Daoy (cell line): ENCODE measurements at regions not wholly inside any gene's neighbourhood (a gene's known extent, or its start where the extent isn't known, plus 50 kb on each side); places are given as distances from the start of the nearest gene placed in this dataset.

Experiments used
- DNase-seq: peaks from one replicate; pipeline ENCODE4 v3.0.0-alpha.2; 2015; ENCODE audit warnings: low read depth

DNA sequence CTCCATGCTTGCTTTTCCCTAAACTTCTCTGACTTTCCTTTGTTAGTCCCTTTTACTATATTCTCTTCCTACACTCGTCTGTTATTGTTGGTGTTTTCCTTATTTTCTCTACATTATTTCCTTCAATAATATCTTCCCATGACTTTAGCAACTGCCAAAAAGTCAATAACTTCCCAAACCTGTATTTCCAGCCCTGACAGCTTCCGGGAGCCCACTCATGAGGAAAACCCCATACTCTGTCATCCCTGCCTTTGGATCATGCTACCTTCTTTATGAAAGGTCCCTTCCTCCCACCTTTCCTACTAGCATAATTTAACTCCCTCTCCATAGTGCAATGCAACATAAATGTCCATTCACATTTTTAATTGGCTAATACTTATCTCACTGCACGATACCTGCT, 144.0 kb upstream of the CDH6 start:
- DNase-seq, result no peak

DNA sequence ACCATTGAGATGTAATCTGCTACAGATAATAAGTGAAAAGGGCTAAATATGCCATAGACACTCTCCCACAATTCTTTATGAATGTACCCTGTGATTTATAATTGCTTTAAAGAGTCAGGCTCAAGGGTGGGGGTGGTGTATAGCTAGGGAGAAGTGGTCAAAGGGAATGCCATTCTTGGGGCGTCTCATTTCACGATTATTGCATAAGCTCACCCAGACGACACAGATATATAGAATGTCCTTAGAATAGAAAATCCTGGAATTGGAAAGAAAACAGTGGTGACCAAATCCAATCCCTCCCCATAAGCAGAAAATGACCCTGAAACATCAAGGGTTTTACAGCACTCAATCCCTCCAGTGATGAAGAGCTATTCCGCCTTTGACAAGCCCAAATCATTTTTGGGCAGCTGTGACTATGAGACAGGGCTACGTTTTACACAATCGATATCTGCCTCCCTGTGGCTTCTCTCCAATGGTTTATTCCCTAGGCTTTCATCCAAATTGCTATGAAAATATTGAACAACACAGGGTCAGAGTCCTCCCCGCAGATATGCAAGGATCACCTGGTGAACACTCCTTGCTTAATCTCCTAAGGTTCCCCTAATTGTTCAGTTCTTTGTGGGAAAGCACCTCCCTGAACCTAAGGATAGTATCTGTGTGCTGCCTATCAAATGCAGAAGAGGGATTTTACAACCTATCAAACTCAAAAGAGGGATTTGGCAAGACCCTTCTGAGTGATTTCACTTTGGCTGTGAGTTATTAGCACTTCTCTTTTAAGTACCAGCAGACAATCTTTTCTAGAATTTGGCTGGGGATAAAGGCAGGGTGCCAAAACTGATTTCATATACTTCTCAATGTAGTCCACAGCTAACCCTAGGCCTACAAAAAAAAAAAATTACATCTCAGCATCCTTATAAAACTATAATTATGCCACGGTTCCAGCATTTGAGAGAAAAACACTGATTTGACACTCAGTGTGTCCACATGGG, 144.9 kb upstream of the CDH6 start:
- DNase-seq, result no peak

DNA sequence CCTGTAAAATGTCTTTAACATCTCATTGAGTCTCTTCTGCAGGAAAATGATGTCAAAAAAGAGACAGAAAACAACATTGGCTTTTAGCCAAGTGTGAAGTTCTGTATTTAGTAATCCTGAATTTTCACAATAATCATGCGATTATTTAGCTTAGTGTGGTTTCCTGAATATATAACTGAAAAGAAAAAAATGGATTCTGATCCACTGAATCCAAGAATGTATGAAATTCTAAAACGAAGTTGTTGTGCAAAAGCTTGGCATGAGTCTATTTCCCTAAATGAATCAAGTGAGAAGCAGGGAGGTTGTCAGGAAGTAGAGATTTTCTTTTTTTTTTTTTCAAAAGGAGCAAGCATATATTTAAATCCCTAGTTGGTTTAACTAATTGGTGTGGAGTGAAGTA, 145.9 kb upstream of the CDH6 start:
- no peak for DNase-seq

DNA sequence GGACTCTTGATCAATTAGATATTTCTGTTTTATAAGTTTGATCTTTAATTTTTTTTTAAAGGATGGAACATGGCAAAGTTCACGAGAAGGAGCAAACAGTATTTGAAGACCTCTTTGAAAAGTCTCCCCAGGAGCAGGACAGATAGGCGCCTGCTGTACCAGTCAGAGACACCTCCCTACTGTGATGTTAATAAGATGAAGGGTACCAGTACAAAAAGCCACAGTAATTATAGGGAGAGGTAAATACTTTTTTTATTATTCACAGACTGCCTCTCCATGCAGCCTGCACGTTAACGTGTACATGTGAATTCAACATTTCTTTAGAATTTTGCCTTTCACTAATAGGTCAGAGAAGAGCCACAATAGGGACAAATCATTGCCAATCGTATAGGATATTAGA, 146.5 kb upstream of the CDH6 start:
- DNase-seq, result no peak

DNA sequence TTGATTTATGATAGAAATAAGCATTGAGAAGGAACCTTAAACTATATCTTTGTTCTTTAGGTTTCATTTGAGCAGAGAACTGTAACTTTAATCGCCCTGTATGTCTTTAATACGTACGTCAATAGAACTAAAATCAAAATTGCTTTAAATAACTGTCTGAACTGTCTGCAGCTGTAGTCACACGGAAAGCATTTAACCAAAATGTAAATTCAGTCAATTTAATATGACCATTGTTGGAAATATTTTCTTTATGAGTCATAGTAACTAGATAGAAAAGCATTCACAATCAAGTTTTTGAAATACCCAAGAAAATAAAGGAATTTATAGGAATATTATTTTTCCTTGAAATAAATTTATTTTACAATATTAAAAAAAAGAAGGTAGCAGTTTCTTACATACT, 157.1 kb upstream of the CDH6 start:
- no peak for DNase-seq

DNA sequence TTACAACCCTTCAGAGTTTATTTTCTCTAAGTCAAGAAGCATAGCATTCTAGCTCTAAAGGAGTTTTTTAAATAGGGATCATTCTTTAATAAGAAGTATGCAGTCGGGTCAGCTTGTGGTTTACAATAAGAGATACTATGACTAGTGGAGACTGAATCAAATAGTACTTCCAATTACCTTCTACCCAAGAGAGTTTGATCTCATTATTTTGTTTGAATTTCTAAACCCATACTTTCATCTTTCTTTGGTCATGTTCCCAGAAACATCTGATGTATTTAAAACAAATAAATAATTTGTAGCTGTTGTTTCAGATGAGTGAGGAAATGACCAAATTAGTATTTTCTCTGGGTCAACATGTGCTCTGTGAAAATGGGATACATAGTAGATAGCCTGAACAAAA, 160.2 kb upstream of the CDH6 start:
- DNase-seq, result no peak

DNA sequence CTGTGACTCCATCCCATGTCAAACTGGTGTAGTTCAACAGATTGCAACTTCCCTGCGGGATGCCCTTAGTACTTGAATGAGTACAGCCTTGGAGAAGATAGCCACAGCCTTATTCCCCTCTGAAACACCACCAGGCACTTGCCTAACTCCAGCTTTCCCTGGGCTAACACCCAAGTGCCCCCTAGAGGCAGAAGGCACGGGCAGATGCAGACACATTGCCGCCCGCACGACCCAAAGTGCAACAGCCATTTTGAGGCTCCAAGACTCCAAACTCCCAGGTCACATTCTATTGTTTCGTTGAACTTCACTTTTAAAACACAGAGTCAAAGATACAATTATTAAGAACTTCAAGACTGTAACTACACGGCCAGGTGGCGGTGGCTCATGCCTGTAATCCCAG, 163.6 kb upstream of the CDH6 start:
- no peak for DNase-seq

DNA sequence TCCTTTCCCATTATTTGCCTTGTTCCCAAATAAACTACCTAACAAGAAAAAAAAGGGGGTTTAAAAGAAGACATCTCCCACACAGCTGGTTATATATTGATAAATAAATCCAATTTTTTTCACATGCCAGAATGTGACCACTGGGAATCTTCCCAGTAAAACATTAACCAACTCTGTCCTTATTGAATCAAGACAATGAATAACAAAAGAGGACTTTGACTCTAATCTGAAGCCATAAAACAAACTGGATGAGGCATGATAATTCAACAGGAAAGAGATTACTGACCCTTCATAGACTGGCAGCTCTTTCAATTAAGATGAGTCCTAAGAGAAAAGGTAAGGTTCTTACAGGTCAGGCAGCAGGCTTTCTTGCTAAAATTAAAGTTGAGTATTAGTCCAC, 165.8 kb upstream of the CDH6 start:
- no peak for DNase-seq

DNA sequence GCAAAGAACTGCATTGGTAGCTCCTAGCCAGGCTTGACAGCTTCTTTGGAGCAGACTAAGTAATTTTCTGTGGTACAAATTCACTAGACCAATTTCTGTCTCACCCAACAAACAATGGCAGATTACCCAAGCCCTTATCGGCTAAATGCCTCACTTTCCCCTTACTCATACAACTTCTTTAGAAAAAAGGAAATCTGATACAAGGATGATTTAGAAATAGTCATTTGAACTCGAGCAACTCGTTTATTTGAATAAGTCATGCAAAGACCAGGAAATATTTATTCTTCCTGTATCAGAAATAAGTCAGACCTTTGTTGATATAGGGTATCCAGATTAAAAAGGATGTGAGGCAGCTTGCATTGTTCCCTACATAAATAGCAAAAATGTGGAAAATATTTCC, 170.4 kb upstream of the CDH6 start:
- DNase-seq, result no peak

DNA sequence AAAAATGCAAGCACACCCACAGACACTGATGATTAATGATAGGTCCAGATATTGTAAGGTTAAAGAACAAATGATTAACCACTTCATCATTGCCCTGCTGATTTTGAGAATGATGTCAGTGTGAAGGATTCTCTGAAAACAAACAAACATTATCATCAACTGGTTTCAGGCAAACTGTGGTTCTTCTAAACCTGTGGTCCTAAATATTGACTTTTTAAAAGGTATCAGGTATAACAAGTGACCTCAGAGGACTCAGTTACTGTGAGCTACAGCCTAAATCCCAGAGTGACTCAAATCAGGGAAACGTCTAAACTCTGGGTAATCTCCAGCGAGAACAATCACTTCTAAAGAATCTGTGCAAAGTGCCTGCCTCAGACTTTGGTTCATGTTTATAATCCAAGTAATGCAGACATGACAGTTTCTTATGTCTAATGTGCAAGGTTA, 172.3 kb upstream of the CDH6 start:
- DNase-seq, result no peak

DNA sequence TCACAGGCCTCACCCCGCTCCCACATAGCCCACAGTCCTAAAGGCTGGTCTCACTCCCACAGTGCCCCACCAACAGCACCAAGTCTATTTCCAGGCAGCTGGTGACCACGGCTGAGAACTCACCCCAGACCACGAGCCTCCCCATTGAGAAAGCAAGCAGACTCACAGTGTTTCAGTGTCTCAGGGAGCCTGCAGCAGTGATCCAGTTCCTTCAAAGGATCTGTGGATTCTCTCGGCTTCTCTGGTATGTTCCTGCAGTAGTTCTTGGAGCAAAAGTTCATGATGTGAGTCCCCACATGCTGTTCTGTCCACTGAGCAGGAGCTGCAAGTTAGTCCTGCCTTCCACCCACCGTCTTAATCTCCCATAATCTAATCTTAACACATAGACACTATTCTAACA, 185.3 kb upstream of the CDH6 start:
- DNase-seq, result no peak

DNA sequence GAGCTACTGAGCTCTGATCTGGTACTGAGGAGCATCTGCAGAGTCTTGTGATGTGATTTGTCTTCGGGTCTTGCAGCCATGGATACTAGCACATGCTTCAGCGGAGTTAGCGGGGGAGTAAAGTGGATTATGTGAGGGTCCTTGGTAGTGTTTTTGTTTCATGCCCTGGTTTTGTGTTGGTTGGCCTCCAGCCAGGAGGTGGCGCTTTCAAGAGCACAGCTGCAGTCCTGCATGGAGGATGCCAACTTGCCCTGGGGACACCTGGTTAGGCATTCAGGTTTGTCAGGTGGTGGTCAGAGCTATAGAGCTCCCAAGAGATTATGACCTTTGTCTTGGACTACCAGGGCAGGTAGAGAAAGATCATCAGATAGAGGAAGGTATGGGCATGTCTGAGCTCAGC, 185.8 kb upstream of the CDH6 start:
- no peak for DNase-seq

DNA sequence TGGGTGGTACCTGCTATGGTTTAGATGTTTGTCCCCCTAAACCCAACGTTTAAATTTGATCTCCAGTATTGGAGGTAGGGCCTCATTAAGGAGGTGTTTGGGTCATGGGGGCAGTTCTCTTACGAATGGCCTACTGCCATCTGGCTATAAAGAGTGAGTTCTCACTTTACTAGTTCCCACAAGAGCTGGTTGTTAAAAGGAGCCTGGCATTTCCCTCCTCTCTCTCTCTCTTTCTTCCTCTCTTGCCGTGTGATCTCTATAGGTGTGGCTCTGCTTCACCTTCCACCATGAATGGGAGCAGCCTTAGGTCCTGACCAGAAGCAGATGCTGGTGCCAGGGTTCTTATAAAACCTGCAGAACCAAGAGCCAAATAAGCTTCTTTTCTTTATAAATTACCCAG, 193.2 kb upstream of the CDH6 start:
- no peak for DNase-seq

DNA sequence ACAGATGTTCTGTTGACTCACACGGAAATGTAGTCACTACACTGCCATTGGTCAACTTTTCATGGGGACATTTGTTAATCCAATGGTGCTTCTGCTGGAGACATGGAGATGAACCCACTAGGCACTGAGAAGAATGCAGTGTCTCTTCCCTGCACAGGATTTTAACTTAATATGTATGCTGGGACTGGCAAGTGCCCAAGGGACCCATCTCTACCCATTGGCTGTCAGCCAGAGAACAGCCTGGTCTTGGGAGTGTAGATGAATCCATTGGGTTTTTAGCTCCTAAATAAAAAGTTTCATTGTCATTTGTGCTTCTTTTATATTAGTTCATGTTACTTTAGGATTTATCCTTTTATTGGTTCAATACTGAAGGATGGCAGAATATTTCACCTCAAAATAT, 195.8 kb upstream of the CDH6 start:
- DNase-seq, result no peak

DNA sequence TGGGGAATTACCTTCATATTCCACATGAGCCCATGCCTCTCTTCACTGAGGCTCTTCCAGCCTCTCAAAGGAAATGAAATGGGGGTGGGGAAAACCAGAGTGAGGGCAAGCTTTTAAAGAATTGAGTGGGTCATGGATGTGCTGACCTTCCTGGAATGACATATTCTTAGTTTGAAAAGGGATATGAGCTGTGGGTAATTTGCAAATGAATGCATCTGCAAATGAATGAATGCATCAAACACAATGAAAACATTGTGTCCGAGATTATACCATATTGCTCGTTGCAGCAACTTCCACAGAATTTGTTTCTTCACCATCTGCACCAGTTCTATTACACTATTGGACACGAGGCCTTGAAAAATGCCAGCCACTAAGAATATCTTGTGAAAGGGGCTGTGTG, 198.6 kb upstream of the CDH6 start:
- no peak for DNase-seq

DNA sequence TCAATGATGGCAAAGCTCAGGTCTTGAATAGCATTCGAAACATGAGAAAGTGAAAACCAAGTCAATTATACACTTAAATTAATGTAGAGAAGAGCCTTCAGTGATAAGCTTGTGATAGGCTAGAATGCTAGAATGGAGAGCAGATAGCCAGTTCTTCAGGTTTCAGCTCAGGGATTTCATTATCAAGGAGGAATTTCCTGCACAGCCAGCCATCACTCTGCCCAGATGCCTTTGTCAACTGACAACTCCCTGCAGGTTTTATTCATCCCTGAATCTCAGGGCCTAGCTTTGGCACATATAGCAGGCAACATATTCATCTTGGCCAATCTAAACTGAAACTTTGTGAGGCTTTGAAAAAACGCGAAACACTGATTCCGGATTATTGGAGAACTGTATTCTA, 199.3 kb upstream of the CDH6 start:
- no peak for DNase-seq

DNA sequence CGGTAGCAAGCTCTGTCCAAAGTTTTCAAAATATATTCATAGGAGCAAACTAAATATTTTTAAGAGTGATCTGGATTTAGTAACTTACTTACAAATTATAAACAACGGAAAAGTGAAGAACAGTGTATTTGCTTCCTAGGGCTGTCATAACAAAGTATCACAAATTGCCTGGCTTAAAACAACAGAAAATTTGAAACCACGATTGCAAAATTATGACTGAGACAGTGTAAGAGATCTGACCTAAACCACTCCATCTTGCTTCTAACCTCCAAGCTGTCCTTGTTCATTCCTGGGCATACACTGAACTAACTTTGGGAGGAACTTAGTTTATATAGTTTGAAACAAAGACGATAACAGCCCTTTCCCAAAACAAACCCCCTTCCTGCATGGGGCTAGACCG, 202.0 kb upstream of the CDH6 start:
- no peak for DNase-seq

DNA sequence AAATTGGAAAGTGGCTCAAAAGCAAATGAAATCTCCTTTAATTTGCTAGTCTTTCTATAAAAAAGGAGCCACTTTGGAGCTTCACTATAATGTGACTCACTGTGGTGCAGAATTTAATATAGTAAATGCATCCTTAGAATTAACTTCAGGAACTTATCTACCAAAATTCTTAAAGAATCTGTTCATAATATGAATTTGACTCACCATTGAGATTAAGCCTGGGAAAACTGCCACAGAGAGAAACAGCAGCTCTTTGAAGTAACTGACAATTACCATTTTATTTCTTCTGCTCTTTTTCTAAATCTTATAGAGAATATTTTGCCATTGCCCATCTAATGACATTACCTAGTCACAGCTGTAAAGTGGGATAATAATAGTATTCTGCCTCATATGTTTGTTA, 211.9 kb upstream of the CDH6 start:
- DNase-seq, result no peak

DNA sequence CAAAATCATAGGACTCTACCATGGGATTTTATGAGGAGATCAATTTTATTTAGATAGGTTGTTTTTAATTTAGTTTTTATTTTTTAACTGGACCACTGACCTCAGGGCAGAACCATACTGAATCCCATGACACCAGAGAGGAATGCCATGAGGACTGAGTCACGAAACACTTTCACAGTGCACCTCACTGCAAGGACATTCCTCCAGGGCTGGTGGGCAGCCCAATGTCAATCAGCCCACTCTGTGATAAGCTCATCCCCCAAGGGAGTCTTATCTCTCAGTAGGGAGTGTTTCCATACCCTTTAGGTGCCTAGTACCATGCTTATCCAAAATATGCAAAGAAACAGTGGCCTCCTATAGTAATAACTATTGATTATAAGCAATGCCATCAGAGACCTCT, 224.5 kb upstream of the CDH6 start:
- DNase-seq, result no peak

DNA sequence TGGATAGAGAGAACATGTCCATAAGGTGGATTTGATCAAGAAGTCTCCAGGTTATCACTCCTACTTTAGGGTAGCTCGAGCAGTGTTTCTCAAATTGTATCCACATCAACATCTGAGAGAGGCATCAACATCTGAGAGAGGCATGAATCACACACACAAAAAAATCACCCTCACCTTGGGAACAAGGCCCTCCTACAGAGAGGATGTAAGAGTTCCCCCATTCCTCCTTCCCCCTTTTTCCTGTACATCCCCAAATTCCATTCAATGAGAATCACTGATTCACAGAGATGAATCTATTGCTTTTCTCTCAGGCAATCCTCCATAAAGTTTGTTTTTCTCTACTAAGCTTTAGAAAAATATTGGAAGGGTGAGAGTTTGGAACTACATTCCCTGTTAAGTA, 233.4 kb upstream of the CDH6 start:
- no peak for DNase-seq

DNA sequence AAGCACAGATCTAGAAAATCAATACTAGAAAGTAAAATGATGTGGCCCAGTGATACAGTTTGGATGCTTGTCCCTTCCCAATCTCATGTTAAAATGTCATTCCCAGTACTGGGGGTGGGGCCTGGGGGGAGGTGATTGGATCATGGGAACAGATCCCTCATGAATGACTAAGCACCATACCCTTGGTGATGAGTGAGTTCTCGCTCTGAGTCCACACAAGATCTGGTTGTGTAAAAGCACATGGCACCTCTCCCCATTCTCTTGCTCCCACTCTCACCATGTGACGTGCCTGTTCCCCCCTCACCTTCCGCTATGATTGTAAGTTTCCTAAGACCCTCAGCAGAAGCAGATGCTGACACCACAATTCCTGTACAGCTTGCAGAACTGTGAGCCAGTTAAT, 234.2 kb upstream of the CDH6 start:
- no peak for DNase-seq

DNA sequence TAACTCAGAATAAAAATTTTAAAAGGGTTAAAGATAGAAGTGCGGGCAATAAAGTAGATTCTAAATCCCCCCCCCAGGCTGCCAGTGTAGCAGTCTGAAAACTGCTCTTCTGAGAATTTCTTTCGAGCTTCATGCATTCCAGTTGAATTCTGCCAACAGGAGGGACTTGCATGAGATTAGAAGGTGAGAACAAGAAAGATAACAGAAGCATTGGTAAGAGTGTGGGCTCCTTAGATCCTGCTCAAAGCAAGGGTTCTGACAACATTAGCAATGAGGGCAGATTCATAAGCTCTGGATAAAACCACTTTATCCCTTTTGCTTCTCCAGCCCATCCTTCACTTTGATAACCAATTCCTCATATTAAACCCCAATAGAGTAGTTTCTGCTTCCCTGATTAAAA, 235.9 kb upstream of the CDH6 start:
- no peak for DNase-seq

DNA sequence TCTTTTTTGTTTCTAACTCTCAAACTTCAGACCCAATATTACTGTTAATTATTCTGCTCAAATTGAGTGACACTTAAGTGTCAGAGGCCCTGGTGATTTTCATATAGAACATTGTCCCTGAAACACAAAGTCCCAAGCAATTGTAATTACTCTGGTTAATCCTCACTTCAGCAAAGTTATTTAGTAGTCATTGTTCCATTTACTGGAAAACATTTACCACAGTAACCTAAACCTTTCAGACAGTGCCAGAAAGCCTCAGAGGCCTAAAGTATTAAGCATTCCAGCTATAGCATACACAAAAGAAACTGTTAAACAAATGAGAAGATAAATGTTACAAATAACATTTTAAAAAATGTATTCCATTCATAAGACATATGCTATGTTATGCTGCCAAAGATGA, 237.2 kb upstream of the CDH6 start:
- DNase-seq, result no peak

DNA sequence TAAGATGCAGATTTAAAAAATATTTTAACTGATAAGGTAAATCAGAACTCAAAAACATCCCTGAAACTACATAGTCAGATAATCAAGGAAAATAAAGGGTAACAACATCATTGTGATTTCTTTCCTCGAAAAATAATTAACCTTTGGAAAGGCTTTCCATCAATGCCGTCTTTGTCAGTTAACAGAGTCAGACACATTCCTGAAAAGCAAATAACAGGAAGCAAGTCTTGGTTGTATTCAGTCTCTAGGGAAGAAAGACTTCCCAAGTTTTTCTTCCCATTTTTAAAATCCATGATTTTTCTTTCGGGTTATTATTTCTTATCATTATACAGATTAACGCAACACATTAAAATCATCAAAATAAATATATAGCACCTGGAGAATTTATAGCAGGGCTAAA, 256.4 kb upstream of the CDH6 start:
- no peak for DNase-seq
